ENCODE measurements at regions not wholly inside any gene's neighbourhood (a gene's known extent, or its start where the extent isn't known, plus 50 kb on each side); places are given as distances from the start of the nearest gene placed in this dataset.

GRCh38 chr1:22288593-22289241 lies 145.8 kb upstream of the WNT4 start:
- DNase-seq, result no peak

- DNase-seq, result no peak
Observed at GRCh38 chr1:22289307-22289995, 146.6 kb upstream of the WNT4 start.

- no peak for DNase-seq
Observed at GRCh38 chr1:22290157-22290556, 147.3 kb upstream of the WNT4 start.

- DNase-seq, result no peak
Observed at GRCh38 chr1:22290611-22291010, 147.7 kb upstream of the WNT4 start.

GRCh38 chr1:22291057-22291456 lies 148.2 kb upstream of the WNT4 start:
- DNase-seq, result no peak

GRCh38 chr1:22291494-22291893 lies 148.6 kb upstream of the WNT4 start:
- DNase-seq, result no peak

GRCh38 chr1:22292011-22292788 lies 149.3 kb upstream of the WNT4 start:
- no peak for DNase-seq

GRCh38 chr1:22295396-22295795 lies 152.5 kb upstream of the WNT4 start:
- no peak for DNase-seq

- DNase-seq, result no peak
Observed at GRCh38 chr1:22295856-22296255, 153.0 kb upstream of the WNT4 start.

- DNase-seq, result no peak
Observed at GRCh38 chr1:22296701-22297591, 154.0 kb upstream of the WNT4 start.

- no peak for DNase-seq
Observed at GRCh38 chr1:22297999-22298398, 153.7 kb upstream of the ZBTB40 start.

GRCh38 chr1:22303816-22304215 lies 147.8 kb upstream of the ZBTB40 start:
- no peak for DNase-seq

- DNase-seq, result no peak
Observed at GRCh38 chr1:22309572-22309971, 142.1 kb upstream of the ZBTB40 start.

GRCh38 chr1:22311461-22311860 lies 140.2 kb upstream of the ZBTB40 start:
- no peak for DNase-seq

GRCh38 chr1:22313321-22313720 lies 138.3 kb upstream of the ZBTB40 start:
- no peak for DNase-seq

- DNase-seq, result no peak
Observed at GRCh38 chr1:22314706-22315105, 136.9 kb upstream of the ZBTB40 start.

- no peak for DNase-seq
Observed at GRCh38 chr1:22315315-22316078, 136.2 kb upstream of the ZBTB40 start.

GRCh38 chr1:22317231-22317919 lies 134.3 kb upstream of the ZBTB40 start:
- no peak for DNase-seq

GRCh38 chr1:22317920-22318243 lies 133.8 kb upstream of the ZBTB40 start:
- DNase-seq, result no peak

- DNase-seq, result peak; percentile 74
Observed at GRCh38 chr1:22318279-22318981, 133.2 kb upstream of the ZBTB40 start.

GRCh38 chr1:22319608-22320007 lies 132.0 kb upstream of the ZBTB40 start:
- no peak for DNase-seq

Data from DMS79 (cell line).